ENCODE measurements at regions not wholly inside any gene's neighbourhood (a gene's known extent, or its start where the extent isn't known, plus 50 kb on each side); places are given as distances from the start of the nearest gene placed in this dataset.
"Not testable (repeated sequence)": the region's sequence is repeated elsewhere in the genome, so short reads cannot be mapped to it uniquely, and the experiment has no call there.

GRCh38 chrX:97863261-97863660 lies 979.6 kb downstream of the RPA4 start:
- DNase-seq: no peak

GRCh38 chrX:97867266-97867665 lies 983.6 kb downstream of the RPA4 start:
- DNase-seq: no peak

- no peak for DNase-seq
Measured at GRCh38 chrX:97876697-97877407, 993.1 kb downstream of the RPA4 start.

GRCh38 chrX:97882306-97882705 lies 998.6 kb downstream of the RPA4 start:
- DNase-seq: no peak

- no peak for DNase-seq
Measured at GRCh38 chrX:97895751-97896150, 1012.0 kb downstream of the RPA4 start.

GRCh38 chrX:97897998-97898397 lies 1014.3 kb downstream of the RPA4 start:
- DNase-seq: no peak

GRCh38 chrX:97898798-97899197 lies 1015.1 kb downstream of the RPA4 start:
- no peak for DNase-seq

GRCh38 chrX:97907791-97908190 lies 1024.1 kb downstream of the RPA4 start:
- DNase-seq: no peak

- no peak for DNase-seq
Measured at GRCh38 chrX:97909245-97909644, 1025.5 kb downstream of the RPA4 start.

- not testable (repeated sequence) for DNase-seq
Measured at GRCh38 chrX:97915390-97915789, 1031.7 kb downstream of the RPA4 start.

GRCh38 chrX:97921223-97921622 lies 1037.5 kb downstream of the RPA4 start:
- not testable (repeated sequence) for DNase-seq

- DNase-seq: no peak
Measured at GRCh38 chrX:97931586-97931985, 1047.9 kb downstream of the RPA4 start.

- no peak for DNase-seq
Measured at GRCh38 chrX:97936296-97936695, 1052.6 kb downstream of the RPA4 start.

GRCh38 chrX:97938706-97939105 lies 1055.0 kb downstream of the RPA4 start:
- DNase-seq: no peak

- no peak for DNase-seq
Measured at GRCh38 chrX:97968376-97969163, 1084.9 kb downstream of the RPA4 start.

- no peak for DNase-seq
Measured at GRCh38 chrX:97984641-97985040, 1100.9 kb downstream of the RPA4 start.

- no peak for DNase-seq
Measured at GRCh38 chrX:97985096-97985495, 1101.4 kb downstream of the RPA4 start.

- no peak for DNase-seq
Measured at GRCh38 chrX:97987979-97988378, 1104.3 kb downstream of the RPA4 start.

- DNase-seq: no peak
Measured at GRCh38 chrX:97995834-97996233, 1112.1 kb downstream of the RPA4 start.

- no peak for DNase-seq
Measured at GRCh38 chrX:98028691-98029090, 1145.0 kb downstream of the RPA4 start.

- DNase-seq: no peak
Measured at GRCh38 chrX:98029861-98030260, 1146.2 kb downstream of the RPA4 start.

- no peak for DNase-seq
Measured at GRCh38 chrX:98057176-98057575, 1173.5 kb downstream of the RPA4 start.

- DNase-seq: no peak
Measured at GRCh38 chrX:98065151-98065550, 1181.4 kb downstream of the RPA4 start.

- DNase-seq: no peak
Measured at GRCh38 chrX:98067611-98068010, 1183.9 kb downstream of the RPA4 start.
